Ascending aorta (tissue), 2 donors: ENCODE measurements at regions not wholly inside any gene's neighbourhood (a gene's known extent, or its start where the extent isn't known, plus 50 kb on each side); places are given as distances from the start of the nearest gene placed in this dataset.
"Not testable (repeated sequence)": the region's sequence is repeated elsewhere in the genome, so short reads cannot be mapped to it uniquely, and the experiment has no call there.

ENCODE experiments used
- DNase-seq, 2 donors: peaks; one replicate each; pipeline ENCODE4 v3.0.0-alpha.2; 2019; ENCODE audit warnings: low spot score in 2 of 2
- H3K27ac ChIP-seq, 2 donors: fragments of 200-600 bp; sonication (generic); one replicate each; pipeline ENCODE4 v1.5.1; 2016 to 2017; ENCODE audit warnings: mild to moderate bottlenecking in 1 of 2
- H3K27me3 ChIP-seq: fragments of 200-600 bp; sonication (generic); one replicate; pipeline ENCODE4 v1.5.1; 2017
- H3K36me3 ChIP-seq, 2 donors: fragments of 200-600 bp; sonication (generic); one replicate each; pipeline ENCODE4 v1.5.1; 2016
- H3K4me1 ChIP-seq, 2 donors: fragments of 200-600 bp; sonication (generic); one replicate each; pipeline ENCODE4 v1.5.1; 2016 to 2017; ENCODE audit warnings: mild to moderate bottlenecking in 1 of 2
- H3K4me3 ChIP-seq, 2 donors: fragments of 200-600 bp; sonication (generic); one replicate each; pipeline ENCODE4 v1.5.1; 2016 to 2017; ENCODE audit warnings: mild to moderate bottlenecking in 1 of 2
- H3K9me3 ChIP-seq, 2 donors: fragments of 200-600 bp; sonication (generic); one replicate each; pipeline ENCODE4 v1.5.1; 2016
- intact Hi-C: fragments of 100-400 bp; cut with DNase I; formaldehyde crosslinking; loops from one replicate; pipeline ENCODE4 v1.15.1; 2023
- TF ChIP-seq, protein P1 (sequence below), 3 experiments: fragments of 200-600 bp in 2 of 3; fragments of 450-650 bp in 1 of 3; sonication (generic) in 2 of 3; IDR thresholded peaks; one replicate each; pipeline ENCODE4 v1.5.1; 2016 to 2019; ENCODE audit warnings: antibody characterized with exemption in 3 of 3, mild to moderate bottlenecking in 1 of 3, moderate library complexity in 1 of 3

DNA sequence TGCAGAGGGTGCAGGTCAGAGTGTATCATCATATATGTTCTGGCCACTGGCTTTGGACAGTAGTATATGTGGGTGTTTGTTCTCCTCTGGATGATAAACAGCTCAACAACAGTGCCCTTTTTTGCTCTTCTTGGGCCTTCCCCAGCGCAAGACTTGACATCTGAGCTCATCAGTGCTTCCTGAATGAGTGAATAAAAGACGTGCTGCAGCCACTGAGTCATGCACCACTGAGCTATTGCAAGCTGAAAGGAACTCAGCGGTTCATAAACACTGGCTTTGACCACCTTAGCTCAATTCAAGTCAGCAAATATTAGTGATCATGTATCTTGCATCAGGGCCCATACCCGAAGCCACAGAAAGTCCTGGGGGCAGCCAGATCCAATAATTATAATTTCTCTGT lies 105.3 kb upstream of the KCNG1 start:
- H3K4me3 ChIP-seq: no peak overlapping the region
- peak in 1 of 2 donors; percentile 3 for DNase-seq
- intact Hi-C loops: no loop called here
- H3K4me1 ChIP-seq: no peaks in the 10 kb centered on the region
- no peaks in the 10 kb centered on the region for H3K9me3 ChIP-seq
- TF ChIP-seq, protein P1, sequence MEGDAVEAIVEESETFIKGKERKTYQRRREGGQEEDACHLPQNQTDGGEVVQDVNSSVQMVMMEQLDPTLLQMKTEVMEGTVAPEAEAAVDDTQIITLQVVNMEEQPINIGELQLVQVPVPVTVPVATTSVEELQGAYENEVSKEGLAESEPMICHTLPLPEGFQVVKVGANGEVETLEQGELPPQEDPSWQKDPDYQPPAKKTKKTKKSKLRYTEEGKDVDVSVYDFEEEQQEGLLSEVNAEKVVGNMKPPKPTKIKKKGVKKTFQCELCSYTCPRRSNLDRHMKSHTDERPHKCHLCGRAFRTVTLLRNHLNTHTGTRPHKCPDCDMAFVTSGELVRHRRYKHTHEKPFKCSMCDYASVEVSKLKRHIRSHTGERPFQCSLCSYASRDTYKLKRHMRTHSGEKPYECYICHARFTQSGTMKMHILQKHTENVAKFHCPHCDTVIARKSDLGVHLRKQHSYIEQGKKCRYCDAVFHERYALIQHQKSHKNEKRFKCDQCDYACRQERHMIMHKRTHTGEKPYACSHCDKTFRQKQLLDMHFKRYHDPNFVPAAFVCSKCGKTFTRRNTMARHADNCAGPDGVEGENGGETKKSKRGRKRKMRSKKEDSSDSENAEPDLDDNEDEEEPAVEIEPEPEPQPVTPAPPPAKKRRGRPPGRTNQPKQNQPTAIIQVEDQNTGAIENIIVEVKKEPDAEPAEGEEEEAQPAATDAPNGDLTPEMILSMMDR (IDR thresholded peaks at IDR 0.05): no peak
- no peaks in the 10 kb centered on the region for H3K36me3 ChIP-seq
- no peaks in the 10 kb centered on the region for H3K27me3 ChIP-seq
- no peak overlapping the region for H3K27ac ChIP-seq

DNA sequence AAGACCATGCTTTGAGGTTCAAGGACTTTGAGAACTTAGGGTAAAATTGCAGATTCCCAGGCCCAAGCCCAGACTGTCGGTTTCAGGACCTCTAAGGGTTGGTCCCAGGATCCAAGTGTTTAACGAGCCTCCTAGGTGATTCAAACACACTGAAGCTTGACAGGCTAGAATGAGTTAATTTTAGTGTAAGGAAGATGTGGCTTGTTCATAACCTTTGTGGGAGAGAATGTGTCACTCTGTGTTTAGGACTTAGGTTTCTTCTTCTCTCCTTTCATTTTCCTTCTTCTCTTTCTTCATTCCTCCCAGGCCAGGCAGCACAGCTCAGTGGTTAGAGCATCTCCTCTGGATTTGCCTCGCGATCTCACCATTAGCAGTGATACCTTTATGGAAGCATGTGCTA lies 104.8 kb upstream of the KCNG1 start:
- H3K27ac ChIP-seq: no peak overlapping the region
- intact Hi-C loops: no loop called here
- DNase-seq: no peak
- no peaks in the 10 kb centered on the region for H3K9me3 ChIP-seq
- H3K4me1 ChIP-seq: no peaks in the 10 kb centered on the region
- H3K27me3 ChIP-seq: no peaks in the 10 kb centered on the region
- TF ChIP-seq, protein P1 (IDR thresholded peaks at IDR 0.05): no peak
- H3K36me3 ChIP-seq: no peaks in the 10 kb centered on the region
- H3K4me3 ChIP-seq: no peak overlapping the region

DNA sequence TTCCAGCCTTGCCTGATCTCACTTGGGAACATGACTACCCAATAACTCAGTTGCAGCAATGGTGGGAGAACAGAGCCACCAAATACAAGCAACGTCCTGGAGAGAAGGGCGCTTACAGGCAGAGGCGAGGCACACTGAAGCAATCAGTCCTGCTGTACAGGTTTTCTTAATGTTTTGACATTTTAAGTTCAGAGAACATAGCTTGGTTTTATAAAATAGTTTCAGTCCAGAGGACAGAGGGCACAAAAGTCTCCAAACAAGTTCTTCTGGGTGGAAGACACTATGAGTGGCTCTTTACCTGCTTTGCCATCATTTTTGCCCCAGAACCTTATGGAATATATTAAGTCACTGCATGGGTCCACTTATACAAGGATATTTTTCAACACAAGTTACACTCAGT lies 103.4 kb upstream of the KCNG1 start:
- H3K9me3 ChIP-seq: no peaks in the 10 kb centered on the region
- no peak overlapping the region for H3K27ac ChIP-seq
- no peaks in the 10 kb centered on the region for H3K27me3 ChIP-seq
- intact Hi-C loops: no loop called here
- H3K36me3 ChIP-seq: no peaks in the 10 kb centered on the region
- TF ChIP-seq, protein P1 (IDR thresholded peaks at IDR 0.05): no peak
- no peak for DNase-seq
- no peaks in the 10 kb centered on the region for H3K4me1 ChIP-seq
- no peak overlapping the region for H3K4me3 ChIP-seq

DNA sequence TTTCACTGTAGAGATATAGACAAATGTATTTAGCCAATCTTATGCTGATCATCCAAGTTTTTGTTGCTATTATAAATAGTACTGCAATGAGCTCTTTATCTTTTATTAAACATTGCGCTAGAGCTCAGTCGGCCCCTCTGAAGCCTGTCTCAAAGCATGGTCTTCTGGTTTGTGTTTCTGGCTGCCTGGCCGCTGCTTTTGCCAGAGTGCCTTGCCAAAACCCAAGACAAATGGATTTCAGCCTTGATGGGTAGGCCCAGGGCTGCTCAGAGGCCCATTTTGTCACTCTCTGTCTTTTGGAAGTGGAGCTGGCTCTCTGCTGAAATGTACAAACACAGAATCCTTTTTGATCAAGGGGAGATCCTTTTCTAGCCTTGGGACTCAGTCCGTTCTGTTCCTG lies 102.9 kb upstream of the KCNG1 start:
- Histone ChIP-seq H3K9me3 (no peaks in the 10 kb centered on the region), H3K4me1 (no peaks in the 10 kb centered on the region), H3K27ac (no peak overlapping the region), H3K36me3 (no peaks in the 10 kb centered on the region), H3K27me3 (no peaks in the 10 kb centered on the region), H3K4me3 (no peak overlapping the region)
- TF ChIP-seq, protein P1 (IDR thresholded peaks at IDR 0.05): no peak
- no peak for DNase-seq
- intact Hi-C loops: no loop called here

DNA sequence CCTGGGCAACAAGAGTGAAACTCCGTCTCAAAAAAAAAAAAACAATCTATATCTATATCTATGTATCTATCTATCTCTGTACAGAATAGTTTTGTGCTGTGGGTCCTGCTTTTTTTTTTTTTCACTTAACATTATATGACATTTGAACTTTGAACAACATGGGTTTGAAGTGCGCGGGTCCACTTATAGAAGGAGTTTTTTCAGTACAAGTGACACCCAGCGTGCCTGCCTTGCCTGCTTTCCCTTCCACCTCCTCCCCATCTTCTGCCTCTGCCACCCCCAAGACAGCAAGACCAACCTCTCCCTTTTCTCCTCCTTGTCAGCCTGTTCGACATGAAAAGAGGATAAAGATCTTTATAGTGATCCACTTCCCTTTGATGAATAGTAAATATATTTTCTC lies 102.2 kb upstream of the KCNG1 start:
- Histone ChIP-seq H3K27me3 (no peaks in the 10 kb centered on the region), H3K4me3 (no peak overlapping the region), H3K4me1 (no peaks in the 10 kb centered on the region), H3K36me3 (no peaks in the 10 kb centered on the region), H3K27ac (no peak overlapping the region), H3K9me3 (no peaks in the 10 kb centered on the region)
- no peak for DNase-seq
- TF ChIP-seq, protein P1 (IDR thresholded peaks at IDR 0.05): no peak
- intact Hi-C loops: no loop called here

DNA sequence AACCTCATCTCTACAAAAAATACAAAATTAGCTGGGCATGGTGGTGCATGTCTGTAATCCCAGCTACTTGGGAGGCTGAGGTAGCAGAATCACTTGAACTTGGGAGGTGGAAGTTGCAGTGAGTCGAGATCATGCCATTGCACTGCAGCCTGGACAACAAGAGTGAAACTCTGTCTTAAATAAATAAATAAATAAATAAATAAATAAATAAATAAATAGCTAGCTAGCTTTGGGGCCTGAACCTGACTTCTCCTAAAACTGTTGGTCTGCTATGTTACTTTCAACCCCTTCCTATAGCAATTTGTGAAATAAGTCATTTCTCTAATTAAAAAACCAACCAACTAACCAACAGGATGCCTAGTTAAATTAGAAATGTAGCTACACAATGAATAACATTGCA lies 101.0 kb upstream of the KCNG1 start:
- H3K27ac ChIP-seq, H3K36me3 ChIP-seq, intact Hi-C loops: not testable (repeated sequence)

More for the DNA sequence above, 101.0 kb upstream of the KCNG1 start:
- not testable (repeated sequence) for DNase-seq, H3K27me3 ChIP-seq, H3K4me3 ChIP-seq, H3K4me1 ChIP-seq, H3K9me3 ChIP-seq
